Hepatocyte (in vitro differentiated cells): ENCODE measurements at regions not wholly inside any gene's neighbourhood (a gene's known extent, or its start where the extent isn't known, plus 50 kb on each side); places are given as distances from the start of the nearest gene placed in this dataset.

ENCODE experiments used
- DNase-seq: peaks from one replicate; pipeline ENCODE4 v3.0.0-alpha.2; 2016; ENCODE audit warnings: low spot score
- H2AFZ ChIP-seq: fragments of 200-600 bp; sonication (generic); 2 replicates; pipeline ENCODE4 v1.6.0; 2016; ENCODE audit warnings: antibody characterized with exemption, mild to moderate bottlenecking
- H3K27ac ChIP-seq: fragments of 200-600 bp; sonication (generic); 2 replicates; pipeline ENCODE4 v1.5.1; 2016; ENCODE audit warnings: mild to moderate bottlenecking
- H3K27me3 ChIP-seq: fragments of 200-600 bp; sonication (generic); 2 replicates; pipeline ENCODE4 v1.6.1; 2016
- H3K36me3 ChIP-seq: fragments of 200-600 bp; sonication (generic); replicated peaks from 2 replicates; pipeline ENCODE4 v1.5.1; 2016; ENCODE audit warnings: low read depth; ENCODE audit not compliant: insufficient read depth
- H3K4me1 ChIP-seq: fragments of 200-600 bp; sonication (generic); 2 replicates; pipeline ENCODE4 v1.5.1; 2016; ENCODE audit warnings: mild to moderate bottlenecking, moderate library complexity; ENCODE audit not compliant: insufficient read depth
- H3K4me2 ChIP-seq: fragments of 200-600 bp; sonication (generic); 2 replicates; pipeline ENCODE4 v1.6.0; 2016
- H3K4me3 ChIP-seq: fragments of 200-600 bp; sonication (generic); 2 replicates; pipeline ENCODE4 v1.5.1; 2016; ENCODE audit warnings: mild to moderate bottlenecking
- H3K79me2 ChIP-seq: fragments of 200-600 bp; sonication (generic); 2 replicates; pipeline ENCODE4 v1.6.0; 2017; ENCODE audit warnings: mild to moderate bottlenecking
- H3K9me2 ChIP-seq: fragments of 200-600 bp; sonication (generic); replicated peaks from 2 replicates; pipeline ENCODE4 v1.6.0; 2017; ENCODE audit warnings: mild to moderate bottlenecking; ENCODE audit not compliant: insufficient read depth
- H3K9me3 ChIP-seq: fragments of 200-600 bp; sonication (generic); 2 replicates; pipeline ENCODE4 v1.5.1; 2016; ENCODE audit warnings: low read depth, mild to moderate bottlenecking
- H4K20me1 ChIP-seq: fragments of 200-600 bp; sonication (generic); 2 replicates; pipeline ENCODE4 v1.6.0; 2016; ENCODE audit warnings: mild to moderate bottlenecking; ENCODE audit not compliant: insufficient read depth, poor library complexity, severe bottlenecking
- EZH2 ChIP-seq: fragments of 200-600 bp; sonication (generic); IDR thresholded peaks from 2 replicates; pipeline ENCODE4 v1.6.1; 2016; ENCODE audit warnings: antibody characterized with exemption, mild to moderate bottlenecking, borderline replicate concordance
- EZH2phosphoT487 ChIP-seq: fragments of 200-600 bp; sonication (generic); IDR thresholded peaks from one replicate; pipeline ENCODE4 v1.6.1; 2018; ENCODE audit warnings: antibody characterized with exemption, mild to moderate bottlenecking, low read depth, moderate library complexity; ENCODE audit not compliant: unreplicated experiment, severe bottlenecking
- WGBS: methylation state at CpG from one replicate; pipeline ENCODE4 v1.1.6; 2016; ENCODE audit warnings: low lambda C conversion rate; ENCODE audit errors: missing lambda C conversion rate; 5-methylcytosine and 5-hydroxymethylcytosine counted together
- TF ChIP-seq, protein P1 (sequence below): fragments of 200-600 bp; sonication (generic); IDR thresholded peaks from 2 replicates; pipeline ENCODE4 v1.5.1; 2016; ENCODE audit warnings: antibody characterized with exemption, mild to moderate bottlenecking; ENCODE audit not compliant: poor library complexity

DNA sequence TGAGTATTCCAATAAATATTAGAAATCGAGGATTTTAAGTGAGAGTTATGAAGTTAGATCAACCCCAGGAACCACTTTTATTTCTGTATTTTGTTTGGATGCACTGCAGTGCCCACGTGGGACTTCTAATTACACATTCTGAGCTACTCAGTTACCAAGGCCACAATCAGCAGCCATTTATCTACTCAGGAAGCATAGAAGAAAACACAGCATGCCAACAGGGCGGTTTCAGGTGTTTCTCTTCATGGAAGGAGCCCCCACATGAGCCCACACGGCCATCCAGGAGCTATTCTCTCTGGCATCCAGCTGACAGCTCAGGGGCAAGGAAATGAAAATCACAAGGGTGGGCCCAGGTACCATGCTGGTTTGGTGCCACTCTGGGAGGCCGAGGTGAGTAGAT lies 266.5 kb upstream of the MKLN1 start:
- Histone ChIP-seq H3K27ac (no peak overlapping the region), H3K9me2 (no peaks in the 10 kb centered on the region), H3K4me2 (no peak overlapping the region), H3K79me2 (peaks cover 4% of the 10 kb centered on the region), H2AFZ (no peak overlapping the region), H3K4me1 (no peaks in the 10 kb centered on the region), H3K9me3 (no peaks in the 10 kb centered on the region), H3K36me3 (no peaks in the 10 kb centered on the region), H4K20me1 (no peaks in the 10 kb centered on the region), H3K4me3 (no peak overlapping the region), H3K27me3 (no peaks in the 10 kb centered on the region)
- DNase-seq: no peak
- TF ChIP-seq EZH2 (no peak), EZH2phosphoT487 (no peak)
- TF ChIP-seq, protein P1, sequence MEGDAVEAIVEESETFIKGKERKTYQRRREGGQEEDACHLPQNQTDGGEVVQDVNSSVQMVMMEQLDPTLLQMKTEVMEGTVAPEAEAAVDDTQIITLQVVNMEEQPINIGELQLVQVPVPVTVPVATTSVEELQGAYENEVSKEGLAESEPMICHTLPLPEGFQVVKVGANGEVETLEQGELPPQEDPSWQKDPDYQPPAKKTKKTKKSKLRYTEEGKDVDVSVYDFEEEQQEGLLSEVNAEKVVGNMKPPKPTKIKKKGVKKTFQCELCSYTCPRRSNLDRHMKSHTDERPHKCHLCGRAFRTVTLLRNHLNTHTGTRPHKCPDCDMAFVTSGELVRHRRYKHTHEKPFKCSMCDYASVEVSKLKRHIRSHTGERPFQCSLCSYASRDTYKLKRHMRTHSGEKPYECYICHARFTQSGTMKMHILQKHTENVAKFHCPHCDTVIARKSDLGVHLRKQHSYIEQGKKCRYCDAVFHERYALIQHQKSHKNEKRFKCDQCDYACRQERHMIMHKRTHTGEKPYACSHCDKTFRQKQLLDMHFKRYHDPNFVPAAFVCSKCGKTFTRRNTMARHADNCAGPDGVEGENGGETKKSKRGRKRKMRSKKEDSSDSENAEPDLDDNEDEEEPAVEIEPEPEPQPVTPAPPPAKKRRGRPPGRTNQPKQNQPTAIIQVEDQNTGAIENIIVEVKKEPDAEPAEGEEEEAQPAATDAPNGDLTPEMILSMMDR: no peak
- 89% methylated on average over 5 of the region's 5 CpGs for WGBS

DNA sequence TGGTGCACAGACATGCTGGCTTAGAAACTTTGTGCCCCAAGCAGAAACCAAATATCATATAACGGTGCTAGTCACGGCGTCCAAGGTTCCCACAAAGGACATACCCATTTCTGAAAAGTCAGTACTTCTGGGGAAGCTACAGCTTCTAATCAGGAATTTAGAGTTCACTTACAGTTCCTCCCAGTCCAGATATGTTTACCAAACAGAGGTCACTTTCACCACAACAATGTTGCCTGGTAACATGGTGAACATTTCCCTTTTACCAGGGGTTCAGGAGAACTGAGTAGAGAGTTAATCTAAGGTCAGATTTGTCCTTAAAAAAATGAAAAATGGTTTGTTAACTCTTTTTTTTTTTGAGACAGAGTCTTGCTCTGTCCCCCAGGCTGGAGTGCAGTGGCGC lies 265.9 kb upstream of the MKLN1 start:
- WGBS: 95% methylated on average over 4 of the region's 4 CpGs
- Histone ChIP-seq H3K9me2 (no peaks in the 10 kb centered on the region), H4K20me1 (no peaks in the 10 kb centered on the region), H3K36me3 (no peaks in the 10 kb centered on the region), H3K9me3 (no peaks in the 10 kb centered on the region), H3K4me1 (no peaks in the 10 kb centered on the region), H2AFZ (no peak overlapping the region), H3K79me2 (peaks cover 4% of the 10 kb centered on the region), H3K4me2 (no peak overlapping the region), H3K27ac (no peak overlapping the region), H3K27me3 (no peaks in the 10 kb centered on the region), H3K4me3 (no peak overlapping the region)
- DNase-seq: no peak
- no peak for TF ChIP-seq EZH2
- TF ChIP-seq EZH2phosphoT487: no peak
- TF ChIP-seq, protein P1: no peak

DNA sequence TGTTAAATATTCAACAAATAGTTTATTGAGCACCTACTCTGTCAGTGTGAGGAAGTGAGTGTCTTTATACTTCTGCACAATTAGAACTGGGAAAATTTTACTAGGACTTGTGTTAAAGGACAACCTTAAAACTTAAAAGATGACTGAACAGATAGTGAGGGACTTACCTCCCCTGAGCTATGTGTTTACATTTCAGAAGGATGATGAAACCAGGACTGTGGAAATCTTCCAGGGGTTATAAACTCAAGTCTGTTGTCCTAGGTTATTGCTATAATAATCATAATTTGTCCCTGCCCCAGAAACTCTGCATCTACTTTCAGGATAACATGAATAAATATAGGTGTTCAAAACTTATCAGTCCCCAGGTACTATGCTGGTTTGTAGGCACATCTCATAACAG lies 261.0 kb upstream of the MKLN1 start:
- Histone ChIP-seq H3K4me2 (no peak overlapping the region), H3K9me2 (no peaks in the 10 kb centered on the region), H3K79me2 (peaks cover 4% of the 10 kb centered on the region), H3K27me3 (no peaks in the 10 kb centered on the region), H3K36me3 (no peaks in the 10 kb centered on the region), H3K4me1 (no peaks in the 10 kb centered on the region), H2AFZ (no peak overlapping the region), H3K27ac (peak overlapping the region; percentile 47), H4K20me1 (no peaks in the 10 kb centered on the region), H3K4me3 (no peak overlapping the region), H3K9me3 (no peaks in the 10 kb centered on the region)
- no peak for DNase-seq
- TF ChIP-seq EZH2phosphoT487 (no peak), EZH2 (no peak)
- TF ChIP-seq, protein P1: no peak

DNA sequence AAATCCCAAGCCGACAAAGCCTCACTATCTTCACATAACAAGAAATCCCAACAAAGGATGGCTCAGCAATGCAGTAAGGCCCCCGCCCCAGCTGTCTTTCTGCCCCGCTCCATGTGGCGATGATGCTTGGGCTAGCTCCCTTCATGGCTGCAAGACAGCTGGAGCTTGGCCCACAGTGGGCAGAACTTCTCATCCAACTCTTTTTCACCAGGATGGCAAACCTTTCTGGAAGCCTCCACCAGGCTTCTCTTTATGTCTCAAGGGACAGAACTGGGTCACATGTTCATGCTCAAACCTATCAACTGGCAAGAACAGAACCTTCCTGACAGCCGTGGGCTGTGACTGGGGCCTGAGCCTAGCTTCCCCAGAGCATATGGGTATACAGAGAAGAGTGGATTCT lies 260.5 kb upstream of the MKLN1 start:
- TF ChIP-seq, protein P1: no peak
- TF ChIP-seq EZH2 (no peak), EZH2phosphoT487 (no peak)
- Histone ChIP-seq H3K27me3 (no peaks in the 10 kb centered on the region), H3K9me2 (no peaks in the 10 kb centered on the region), H4K20me1 (no peaks in the 10 kb centered on the region), H3K4me3 (no peak overlapping the region), H3K9me3 (no peaks in the 10 kb centered on the region), H3K4me2 (no peak overlapping the region), H2AFZ (no peak overlapping the region), H3K4me1 (no peaks in the 10 kb centered on the region), H3K27ac (peak overlapping the region; percentile 47), H3K79me2 (peaks cover 4% of the 10 kb centered on the region), H3K36me3 (no peaks in the 10 kb centered on the region)
- no peak for DNase-seq
- 67% methylated on average over 5 of the region's 5 CpGs for WGBS
